PC-9 (cell line): ENCODE measurements at regions not wholly inside any gene's neighbourhood (a gene's known extent, or its start where the extent isn't known, plus 50 kb on each side); places are given as distances from the start of the nearest gene placed in this dataset.

Source experiments
- EZH2 ChIP-seq: fragments of 200-600 bp; sonication (generic); IDR thresholded peaks from 2 replicates; pipeline ENCODE4 v1.8.0; 2017; ENCODE audit warnings: antibody characterized with exemption, low read depth
- TF ChIP-seq, protein P1 (sequence below): fragments of 200-600 bp; sonication (generic); conservative IDR thresholded peaks from 2 replicates; pipeline ENCODE4 v1.6.1; 2017; ENCODE audit warnings: mixed run types, antibody characterized with exemption, mild to moderate bottlenecking, moderate library complexity

DNA sequence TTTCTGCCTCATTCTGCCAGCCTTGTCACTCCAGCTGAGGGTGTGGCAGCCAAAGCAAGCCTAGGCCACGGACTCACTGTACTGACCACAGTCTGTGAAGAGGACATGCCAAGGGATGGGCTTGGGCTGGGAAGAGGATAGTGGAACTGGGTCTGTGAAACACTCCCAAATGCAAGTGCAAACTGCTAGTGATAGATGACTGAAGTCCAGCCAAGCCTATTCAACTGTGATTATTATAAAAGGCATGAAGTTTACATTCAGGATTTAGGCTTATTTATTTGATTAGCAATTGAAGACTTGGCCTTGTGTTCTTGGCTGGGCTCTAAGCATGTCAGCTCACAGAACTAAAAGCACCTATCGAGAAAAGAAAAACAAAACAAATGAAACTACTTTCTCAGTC is 84.9 kb upstream of the UBE2E1 start:
- TF ChIP-seq, protein P1, sequence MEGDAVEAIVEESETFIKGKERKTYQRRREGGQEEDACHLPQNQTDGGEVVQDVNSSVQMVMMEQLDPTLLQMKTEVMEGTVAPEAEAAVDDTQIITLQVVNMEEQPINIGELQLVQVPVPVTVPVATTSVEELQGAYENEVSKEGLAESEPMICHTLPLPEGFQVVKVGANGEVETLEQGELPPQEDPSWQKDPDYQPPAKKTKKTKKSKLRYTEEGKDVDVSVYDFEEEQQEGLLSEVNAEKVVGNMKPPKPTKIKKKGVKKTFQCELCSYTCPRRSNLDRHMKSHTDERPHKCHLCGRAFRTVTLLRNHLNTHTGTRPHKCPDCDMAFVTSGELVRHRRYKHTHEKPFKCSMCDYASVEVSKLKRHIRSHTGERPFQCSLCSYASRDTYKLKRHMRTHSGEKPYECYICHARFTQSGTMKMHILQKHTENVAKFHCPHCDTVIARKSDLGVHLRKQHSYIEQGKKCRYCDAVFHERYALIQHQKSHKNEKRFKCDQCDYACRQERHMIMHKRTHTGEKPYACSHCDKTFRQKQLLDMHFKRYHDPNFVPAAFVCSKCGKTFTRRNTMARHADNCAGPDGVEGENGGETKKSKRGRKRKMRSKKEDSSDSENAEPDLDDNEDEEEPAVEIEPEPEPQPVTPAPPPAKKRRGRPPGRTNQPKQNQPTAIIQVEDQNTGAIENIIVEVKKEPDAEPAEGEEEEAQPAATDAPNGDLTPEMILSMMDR, result no peak
- no peak for TF ChIP-seq EZH2
